ENCODE measurements at regions not wholly inside any gene's neighbourhood (a gene's known extent, or its start where the extent isn't known, plus 50 kb on each side); places are given as distances from the start of the nearest gene placed in this dataset.

- TF ChIP-seq TCF7L2 (IDR thresholded peaks at IDR 0.05; ENCODE audit: borderline replicate concordance, extremely low read depth, insufficient read depth, insufficient read length) (no peak), EZH2 (IDR thresholded peaks at IDR 0.05) (no peak), CTCF (IDR thresholded peaks at IDR 0.05 in 2 of 3, conservative IDR thresholded peaks at IDR 0.05 in 1 of 3; ENCODE audit: borderline replicate concordance in 1 of 3, insufficient read depth in 1 of 3, low read depth in 2 of 3, low read length in 2 of 3) (no peak), SP1 (IDR thresholded peaks at IDR 0.05; ENCODE audit: low read depth) (no peak), POLR2A (IDR thresholded peaks at IDR 0.05; ENCODE audit: borderline replicate concordance, extremely low read depth, insufficient read depth, insufficient read length) (no peak), FOSL1 (IDR thresholded peaks at IDR 0.05; ENCODE audit: low read depth) (no peak), POLR2AphosphoS5 (IDR thresholded peaks at IDR 0.05; ENCODE audit: low read depth, low read length) (no peak), EGR1 (IDR thresholded peaks at IDR 0.05; ENCODE audit: low read depth) (no peak), MAX (IDR thresholded peaks at IDR 0.05) (no peak), ZBTB33 (IDR thresholded peaks at IDR 0.05; ENCODE audit: extremely low read depth, insufficient replicate concordance, low read length) (no peak), RAD21 (IDR thresholded peaks at IDR 0.05; ENCODE audit: low read depth) (no peak), YY1 (IDR thresholded peaks at IDR 0.05; ENCODE audit: extremely low read depth, insufficient replicate concordance, low read depth, low read length) (no peak), REST (IDR thresholded peaks at IDR 0.05; ENCODE audit: low read depth) (no peak), EZH2phosphoT487 (IDR thresholded peaks at IDR 0.05; ENCODE audit: borderline replicate concordance) (no peak)
Observed at GRCh38 chr6:2504495-2505064, 246.1 kb downstream of the MYLK4 start.

Data from HCT116 (cell line).